ENCODE measurements at regions not wholly inside any gene's neighbourhood (a gene's known extent, or its start where the extent isn't known, plus 50 kb on each side); places are given as distances from the start of the nearest gene placed in this dataset.
A peak's percentile ranks its signal among the peaks of the same experiment; 100 is the strongest.

- no peak for FAIRE-seq
Measured at GRCh38 chr2:75792996-75793395, 82.3 kb upstream of the GCFC2 start.

DNA sequence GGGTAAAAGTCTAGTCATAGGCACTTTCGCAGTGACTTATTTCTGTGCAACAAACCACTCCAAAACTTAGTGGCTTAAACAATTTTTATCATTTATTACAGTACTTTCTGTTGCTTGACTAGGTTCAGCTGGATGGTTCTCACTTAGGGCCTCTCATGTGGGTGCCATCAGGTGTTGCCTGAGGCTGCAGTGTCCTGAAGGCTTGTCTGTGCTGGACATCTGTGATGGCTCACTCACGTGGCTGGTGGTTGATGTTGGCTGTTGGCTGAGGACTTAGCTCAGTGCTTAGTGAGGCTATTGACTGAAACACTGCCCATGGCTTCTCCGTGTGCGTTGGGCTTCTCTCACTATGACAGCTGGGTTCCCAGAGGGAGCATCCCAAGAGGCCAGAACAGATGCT lies 81.4 kb upstream of the GCFC2 start:
- no peak for FAIRE-seq

DNA sequence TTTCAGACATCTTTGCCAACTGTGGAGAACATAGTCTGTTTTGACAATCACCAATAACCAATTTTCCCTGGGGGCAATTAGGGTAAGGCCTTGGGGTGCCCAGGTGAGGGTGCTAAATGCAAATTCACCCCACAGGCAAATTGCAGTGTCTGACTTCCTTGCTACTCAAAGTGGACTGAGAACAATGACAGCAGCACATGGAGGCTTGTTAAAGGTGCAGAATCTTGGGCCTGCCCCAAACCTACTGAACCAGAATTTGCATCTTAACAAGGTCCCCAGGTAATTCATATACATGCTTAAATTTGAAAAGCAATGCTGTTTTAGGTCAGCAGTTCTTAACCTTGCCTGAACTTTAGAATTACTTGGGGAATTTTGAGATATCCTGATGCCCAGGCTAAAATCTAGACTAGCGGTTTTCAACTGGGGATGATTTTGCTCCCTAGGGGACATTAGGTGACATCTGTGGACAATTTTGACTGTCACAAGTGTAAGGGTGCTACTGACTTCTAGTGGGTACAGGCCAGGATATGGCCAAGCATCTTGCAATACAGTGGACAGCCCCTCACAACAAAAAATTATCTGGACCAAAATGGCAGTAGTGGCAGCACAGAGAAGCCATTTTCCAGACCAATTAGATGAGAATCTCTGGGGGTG lies 80.2 kb upstream of the GCFC2 start:
- no peak for FAIRE-seq

GRCh38 chr2:75790121-75790813 lies 79.6 kb upstream of the GCFC2 start:
- FAIRE-seq = no peak

DNA sequence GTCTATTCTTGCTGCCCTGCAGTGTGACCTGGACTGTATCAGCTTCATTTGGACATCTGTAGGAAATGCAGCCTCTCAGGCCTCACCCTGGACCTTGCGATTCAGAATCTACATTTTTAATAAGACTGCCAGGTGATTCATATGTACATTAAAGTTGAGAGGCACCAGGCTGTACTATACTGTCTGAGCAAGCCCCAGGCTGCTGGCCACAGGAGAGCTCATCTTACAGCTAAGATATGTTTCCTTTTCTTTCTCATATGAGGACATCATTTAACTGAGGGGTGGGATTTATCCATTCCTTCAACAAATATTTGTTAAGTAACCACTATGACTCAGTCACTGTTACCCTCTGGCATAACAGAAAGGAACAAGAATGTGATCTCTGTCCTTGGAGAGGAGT lies 78.2 kb upstream of the GCFC2 start:
- FAIRE-seq = no peak

DNA sequence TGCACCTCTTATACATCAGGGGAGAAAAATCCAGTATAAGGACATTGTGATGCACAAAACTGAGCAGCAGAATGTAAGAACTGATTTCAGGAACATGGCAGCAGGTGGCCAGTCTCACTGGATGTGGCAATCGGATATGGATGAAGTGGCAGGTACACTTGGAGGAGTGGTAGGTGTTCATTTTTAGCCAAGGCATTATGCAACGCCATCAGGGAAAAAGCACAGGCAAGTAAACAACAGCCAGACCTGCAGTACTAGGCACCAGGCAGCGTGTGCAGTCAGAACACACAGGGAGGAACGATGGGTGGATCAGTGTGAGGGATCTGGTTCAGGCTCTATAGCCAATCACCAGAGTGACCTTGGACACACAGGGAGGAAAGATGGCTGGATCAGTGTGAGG lies 77.4 kb upstream of the GCFC2 start:
- no peak for FAIRE-seq

GRCh38 chr2:75787532-75788132 lies 76.9 kb upstream of the GCFC2 start:
- FAIRE-seq = peak; percentile 94

GRCh38 chr2:75775311-75775823 lies 64.7 kb upstream of the GCFC2 start:
- FAIRE-seq = no peak

- FAIRE-seq = no peak
Measured at GRCh38 chr2:75772908-75773630, 62.4 kb upstream of the GCFC2 start.

DNA sequence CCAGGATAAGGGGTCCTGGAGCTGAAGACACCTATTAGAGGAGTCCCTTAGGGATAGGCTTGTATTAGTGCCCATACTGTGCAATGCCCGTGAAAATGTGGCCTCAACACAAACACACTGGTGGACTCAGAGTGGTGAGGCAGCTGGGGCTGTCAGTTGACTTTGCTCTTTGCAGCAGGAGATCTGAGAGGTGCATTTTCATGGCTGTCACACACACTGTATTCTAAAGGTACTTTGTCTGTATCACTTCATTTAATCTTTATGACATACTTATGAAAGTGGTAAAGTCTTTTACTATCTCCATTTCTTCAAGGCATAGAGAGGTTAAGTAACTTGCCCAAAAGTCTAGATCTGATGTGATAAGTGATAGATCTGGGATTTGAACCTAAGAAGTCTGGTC lies 55.1 kb upstream of the GCFC2 start:
- FAIRE-seq = no peak

DNA sequence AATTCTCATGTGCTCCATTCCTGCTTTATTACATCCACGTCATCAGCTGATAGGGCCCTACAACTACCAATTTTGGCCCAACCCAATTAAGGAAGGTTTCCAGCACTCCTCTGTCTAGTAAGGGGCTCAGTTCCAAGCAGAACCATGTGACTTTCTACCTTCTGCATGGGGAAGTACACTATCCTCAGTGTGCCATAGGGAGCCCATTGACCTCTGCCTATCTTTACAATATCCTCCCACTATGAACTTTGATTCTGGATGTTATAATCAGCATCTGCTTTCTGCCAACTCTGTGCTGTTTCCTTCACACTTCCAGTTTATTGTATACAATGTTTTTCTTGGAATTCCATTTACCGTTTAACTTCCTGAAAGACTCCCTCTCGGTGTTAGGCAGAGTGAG lies 53.9 kb upstream of the GCFC2 start:
- no peak for FAIRE-seq
